Stomach (tissue), 8 donors: ENCODE measurements at regions not wholly inside any gene's neighbourhood (a gene's known extent, or its start where the extent isn't known, plus 50 kb on each side); places are given as distances from the start of the nearest gene placed in this dataset.

Source experiments
- DNase-seq, 2 donors: peaks; one replicate each; pipeline versions ENCODE4 v3.0.0 to v3.0.0-alpha.2; 2013 to 2019
- H3K27ac ChIP-seq, 5 donors: fragments of 200-600 bp in 4 of 5; sonication (generic) in 4 of 5; one replicate each; pipeline ENCODE4 v1.5.1; 2013 to 2019; ENCODE audit warnings: mild to moderate bottlenecking in 1 of 5, moderate library complexity in 1 of 5
- H3K27me3 ChIP-seq, 3 donors: fragments of 200-600 bp; sonication (generic); one replicate each; pipeline ENCODE4 v1.5.1; 2017 to 2019; ENCODE audit warnings: mixed run types in 1 of 3
- H3K36me3 ChIP-seq, 4 donors: fragments of 200-600 bp; sonication (generic); 1 replicate in 3 of 4; 2 replicates in 1 of 4; pipeline ENCODE4 v1.5.1; 2016 to 2019
- H3K4me1 ChIP-seq, 4 donors: fragments of 200-600 bp; sonication (generic); one replicate each; pipeline ENCODE4 v1.5.1; 2016 to 2019
- H3K4me3 ChIP-seq, 4 donors: fragments of 200-600 bp; sonication (generic) in 3 of 4; one replicate each; pipeline ENCODE4 v1.5.1; 2016 to 2019; ENCODE audit warnings: mild to moderate bottlenecking in 1 of 4
- H3K9me3 ChIP-seq, 4 donors: fragments of 200-600 bp; sonication (generic); one replicate each; pipeline ENCODE4 v1.5.1; 2016 to 2019
- CTCF ChIP-seq, 7 experiments: fragments of 450-650 bp in 4 of 7; fragments of 200-600 bp in 3 of 7; sonication (generic) in 3 of 7; IDR thresholded peaks; one replicate each; pipeline ENCODE4 v1.5.1; 2016 to 2019; ENCODE audit warnings: antibody characterized with exemption in 7 of 7, control low read depth in 2 of 7, mild to moderate bottlenecking in 1 of 7
- EP300 ChIP-seq: sonication (generic); formaldehyde crosslinking; IDR thresholded peaks from one replicate; pipeline ENCODE4 v1.6.1; 2017; ENCODE audit warnings: antibody characterized with exemption
- POLR2A ChIP-seq, 4 donors: fragments of 450-650 bp; IDR thresholded peaks; one replicate each; pipeline ENCODE4 v1.6.1; 2016; ENCODE audit warnings: antibody characterized with exemption in 4 of 4, control low read depth in 2 of 4, mild to moderate bottlenecking in 1 of 4, moderate library complexity in 1 of 4
- POLR2AphosphoS5 ChIP-seq, 3 donors: sonication (generic); formaldehyde crosslinking; IDR thresholded peaks; one replicate each; pipeline ENCODE4 v1.6.1; 2016; ENCODE audit warnings: antibody characterized with exemption in 3 of 3
- WGBS, 5 donors: extraction: QIAGEN DNeasy Blood & Tissue Kit in 3 of 5; methylation state at CpG; one replicate each; pipeline versions ENCODE4 v1.1.5 to v1.1.7; 2013 to 2018; 5-methylcytosine and 5-hydroxymethylcytosine counted together
- intact Hi-C: fragments of 100-400 bp; cut with DNase I; formaldehyde crosslinking; loops from one replicate; pipeline ENCODE4 v1.15.1; 2023; ENCODE audit warnings: low total_unique reads
- donor health status: healthy with polysubstance abuse.
- donor health status: Bipolar disorder and iron deficiency.
- donor health status: healthy.

DNA sequence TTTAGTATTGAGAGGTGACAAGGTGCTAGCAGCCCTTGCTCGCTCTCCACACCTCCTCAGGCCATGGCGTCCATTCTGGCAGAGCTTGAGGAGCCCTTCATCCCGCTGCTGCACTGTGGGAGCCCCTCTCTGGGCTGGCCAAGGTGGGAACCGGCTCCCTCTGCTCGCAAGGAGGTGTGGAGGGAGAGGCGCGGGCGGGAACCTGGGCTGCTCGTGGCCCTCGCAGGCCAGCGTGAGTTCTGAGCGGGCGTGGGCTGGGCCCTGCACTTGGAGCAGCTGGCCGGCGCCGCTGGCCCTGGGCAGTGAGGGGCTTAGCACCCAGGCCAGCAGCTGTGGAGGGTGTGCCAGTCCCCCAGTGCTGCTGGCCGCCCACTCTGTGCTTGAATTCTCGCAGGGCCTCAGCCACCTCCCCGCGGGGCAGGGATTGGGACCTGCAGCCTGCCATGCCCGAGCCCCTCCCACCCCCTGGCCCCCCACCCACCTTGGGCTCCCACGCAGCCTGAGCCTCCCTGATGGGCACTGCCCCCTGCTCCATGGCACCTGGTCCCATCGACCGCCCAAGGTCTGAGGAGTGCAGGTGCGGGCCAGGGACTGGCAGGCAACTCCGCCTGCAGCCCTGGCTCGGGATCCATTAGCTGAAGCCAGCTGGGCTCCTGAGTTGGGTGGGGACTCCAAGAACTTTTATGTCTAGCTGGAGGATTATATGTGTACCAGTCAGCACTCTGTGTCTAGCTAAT is 785.2 kb downstream of the DIPK2A start:
- no peaks in the 10 kb centered on the region for H3K27me3 ChIP-seq
- H3K4me1 ChIP-seq, result no peaks in the 10 kb centered on the region
- WGBS, 5 donors, result 89 to 96% (median 95%) methylated on average over 11 to 27 of the region's 27 CpGs
- no peak for DNase-seq
- no peak overlapping the region for H3K27ac ChIP-seq
- intact Hi-C loops, result no loop called here
- H3K36me3 ChIP-seq, result no peaks in the 10 kb centered on the region
- no peak for TF ChIP-seq POLR2A (IDR thresholded peaks at IDR 0.05)
- TF ChIP-seq EP300, result no peak
- no peak for TF ChIP-seq CTCF (IDR thresholded peaks at IDR 0.05)
- no peak for TF ChIP-seq POLR2AphosphoS5 (IDR thresholded peaks at IDR 0.05)
- no peak overlapping the region for H3K4me3 ChIP-seq
- H3K9me3 ChIP-seq, result peaks cover 0 to 6% (median 5%) of the 10 kb centered on the region in 4 donors

DNA sequence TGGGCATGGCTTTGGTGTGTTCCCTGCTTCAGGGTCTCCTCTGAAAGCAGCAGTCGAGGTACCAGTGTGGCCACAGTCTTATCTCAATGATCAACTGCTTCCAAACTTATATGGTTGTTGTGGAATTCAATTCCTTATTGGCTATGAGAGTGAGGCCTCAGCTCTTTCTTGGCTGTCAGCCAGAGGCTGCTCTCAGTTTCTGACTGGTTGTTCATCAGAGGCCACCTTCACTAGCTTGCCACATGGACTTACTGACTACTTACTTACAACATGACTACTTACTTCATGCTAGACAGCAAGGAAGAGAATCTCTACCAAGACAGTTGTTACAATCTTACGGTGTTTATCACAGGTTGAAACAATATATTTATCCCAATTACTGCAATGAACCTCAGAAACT is 789.2 kb downstream of the DIPK2A start:
- Histone ChIP-seq H3K27ac (no peak overlapping the region), H3K4me1 (no peaks in the 10 kb centered on the region), H3K27me3 (no peaks in the 10 kb centered on the region), H3K9me3 (peaks cover 0 to 6% (median 5%) of the 10 kb centered on the region in 4 donors), H3K4me3 (no peak overlapping the region), H3K36me3 (no peaks in the 10 kb centered on the region)
- 56 to 67% (median 60%) methylated on average over 2 of the region's 2 CpGs for WGBS, 5 donors
- TF ChIP-seq POLR2A (IDR thresholded peaks at IDR 0.05), result no peak
- TF ChIP-seq CTCF (IDR thresholded peaks at IDR 0.05), result no peak
- intact Hi-C loops, result no loop called here
- DNase-seq, result peak; percentile 30 to 41

- Histone ChIP-seq H3K36me3 (no peaks in the 10 kb centered on the region), H3K9me3 (peaks cover 0 to 1% (median 0%) of the 10 kb centered on the region in 4 donors), H3K4me1 (no peaks in the 10 kb centered on the region), H3K27me3 (no peaks in the 10 kb centered on the region), H3K27ac (no peak overlapping the region), H3K4me3 (no peak overlapping the region)
- intact Hi-C loops, result no loop called here
- no peak for TF ChIP-seq POLR2A (IDR thresholded peaks at IDR 0.05)
- TF ChIP-seq POLR2AphosphoS5 (IDR thresholded peaks at IDR 0.05), result no peak
- no peak for TF ChIP-seq CTCF (IDR thresholded peaks at IDR 0.05)
- TF ChIP-seq EP300, result no peak
- no peak for DNase-seq
- 92 to 99% (median 98%) methylated on average over 1 of the region's 1 CpG for WGBS, 5 donors
These were observed 790.5 kb downstream of the DIPK2A start for GRCh38 chr3:144762091-144762490.

DNA sequence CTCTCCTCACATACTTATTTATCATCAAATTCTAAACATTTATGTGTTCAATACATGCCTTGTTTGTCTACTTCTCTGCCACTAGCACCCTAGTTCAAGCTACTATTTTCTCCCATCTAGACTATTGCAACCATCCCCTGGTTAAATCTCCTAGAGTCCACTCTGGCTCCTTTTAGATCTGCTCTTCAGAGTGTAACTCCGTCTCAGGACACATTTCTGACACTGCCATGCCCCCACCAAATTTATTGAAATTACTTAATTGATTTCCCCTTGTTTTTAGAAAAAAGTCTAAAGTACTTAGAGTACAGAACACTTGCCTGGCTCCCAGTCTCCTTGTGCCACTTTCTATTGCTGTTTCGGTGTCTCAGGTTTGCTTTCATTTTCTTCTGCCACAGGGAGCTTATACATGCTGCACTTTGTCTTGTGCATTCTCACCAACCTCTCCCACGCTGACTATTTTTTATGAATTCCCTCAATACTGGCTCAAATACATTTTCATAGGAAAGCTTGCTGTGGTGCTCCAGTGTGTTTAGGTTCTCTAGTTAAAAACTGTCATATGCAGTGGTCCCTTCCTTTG is 792.3 kb downstream of the DIPK2A start:
- no peak for DNase-seq
- H3K9me3 ChIP-seq, result no peaks in the 10 kb centered on the region

More for the DNA sequence above, 792.3 kb downstream of the DIPK2A start:
- intact Hi-C loops, result no loop called here
- 55 to 79% (median 69%) methylated on average over 3 of the region's 3 CpGs for WGBS, 5 donors
- no peak for TF ChIP-seq POLR2A (IDR thresholded peaks at IDR 0.05)
- no peak for TF ChIP-seq POLR2AphosphoS5 (IDR thresholded peaks at IDR 0.05)
- no peak for TF ChIP-seq EP300
- no peak for TF ChIP-seq CTCF (IDR thresholded peaks at IDR 0.05)
- Histone ChIP-seq H3K4me1 (no peaks in the 10 kb centered on the region), H3K27me3 (no peaks in the 10 kb centered on the region), H3K36me3 (no peaks in the 10 kb centered on the region), H3K27ac (no peak overlapping the region), H3K4me3 (peak overlapping the region in 1 of 4 donors; percentile 23)
